Osteoblast (primary cell): ENCODE measurements at regions not wholly inside any gene's neighbourhood (a gene's known extent, or its start where the extent isn't known, plus 50 kb on each side); places are given as distances from the start of the nearest gene placed in this dataset.

ENCODE experiments used
- DNase-seq: peaks from one replicate; pipeline ENCODE4 v3.0.0; 2011; ENCODE audit warnings: low spot score, mixed read lengths; ENCODE audit not compliant: insufficient read length; ENCODE audit errors: missing footprints
- H2AFZ ChIP-seq: 2 replicates; pipeline ENCODE4 v1.6.0; 2011; ENCODE audit warnings: mild to moderate bottlenecking, low read length
- H3K27ac ChIP-seq: 2 replicates; pipeline ENCODE4 v1.5.1; 2011; ENCODE audit warnings: mild to moderate bottlenecking, low read depth, low read length, moderate library complexity
- H3K27me3 ChIP-seq: 2 replicates; pipeline ENCODE4 v1.6.0; 2012; ENCODE audit warnings: mild to moderate bottlenecking, control low read depth, inconsistent platforms, low read length, moderate library complexity; ENCODE audit not compliant: insufficient read depth
- H3K36me3 ChIP-seq: 2 replicates; pipeline ENCODE4 v1.5.1; 2011; ENCODE audit warnings: mild to moderate bottlenecking, low read length, control low read depth, moderate library complexity; ENCODE audit not compliant: insufficient read depth
- H3K4me1 ChIP-seq: 2 replicates; pipeline ENCODE4 v1.5.1; 2011; ENCODE audit warnings: mild to moderate bottlenecking, low read length, control low read depth, moderate library complexity; ENCODE audit not compliant: insufficient read depth
- H3K4me2 ChIP-seq: 2 replicates; pipeline ENCODE4 v1.6.0; 2011; ENCODE audit warnings: mild to moderate bottlenecking, low read length; ENCODE audit not compliant: insufficient read depth
- H3K4me3 ChIP-seq: fragments of 200-600 bp; sonication (generic); 3 replicates; pipeline ENCODE4 v1.5.1; 2012; ENCODE audit warnings: mild to moderate bottlenecking, low read length, inconsistent platforms; ENCODE audit not compliant: insufficient read depth
- H3K79me2 ChIP-seq: 2 replicates; pipeline ENCODE4 v1.6.0; 2012; ENCODE audit warnings: mild to moderate bottlenecking, low read length, control low read depth, inconsistent platforms; ENCODE audit not compliant: insufficient read depth
- H3K9me3 ChIP-seq: 2 replicates; pipeline ENCODE4 v1.5.1; 2011; ENCODE audit warnings: low read depth, low read length, control low read depth
- H4K20me1 ChIP-seq: 2 replicates; pipeline ENCODE4 v1.6.0; 2012; ENCODE audit warnings: mild to moderate bottlenecking, low read length, control low read depth; ENCODE audit not compliant: insufficient read depth
- CTCF ChIP-seq: IDR thresholded peaks from 2 replicates; pipeline ENCODE4 v1.5.1; 2011; ENCODE audit warnings: mild to moderate bottlenecking, low read depth, low read length, moderate library complexity; ENCODE audit errors: extremely low read depth

- no peaks in the 10 kb centered on the region for H3K4me1 ChIP-seq
- no peaks in the 10 kb centered on the region for H4K20me1 ChIP-seq
- DNase-seq = no peak
- H3K4me3 ChIP-seq = no peak overlapping the region
- H3K9me3 ChIP-seq = no peaks in the 10 kb centered on the region
- no peak overlapping the region for H3K27ac ChIP-seq
- no peaks in the 10 kb centered on the region for H3K36me3 ChIP-seq
- H3K27me3 ChIP-seq = no peaks in the 10 kb centered on the region
- TF ChIP-seq CTCF = no peak
- H3K4me2 ChIP-seq = no peak overlapping the region
- no peaks in the 10 kb centered on the region for H3K79me2 ChIP-seq
- no peak overlapping the region for H2AFZ ChIP-seq
Measured at GRCh38 chr7:26049081-26049480, 102.9 kb upstream of the NFE2L3 start.

GRCh38 chr7:26051021-26051420 is 101.0 kb upstream of the NFE2L3 start:
- Histone ChIP-seq H4K20me1 (no peaks in the 10 kb centered on the region), H3K27ac (no peak overlapping the region), H3K27me3 (no peaks in the 10 kb centered on the region), H2AFZ (no peak overlapping the region), H3K4me1 (no peaks in the 10 kb centered on the region), H3K4me2 (no peak overlapping the region), H3K79me2 (no peaks in the 10 kb centered on the region), H3K36me3 (no peaks in the 10 kb centered on the region), H3K9me3 (no peaks in the 10 kb centered on the region), H3K4me3 (no peak overlapping the region)
- no peak for TF ChIP-seq CTCF
- no peak for DNase-seq

GRCh38 chr7:26052706-26053105 is 99.3 kb upstream of the NFE2L3 start:
- Histone ChIP-seq H3K27me3 (peaks cover 4% of the 10 kb centered on the region), H3K36me3 (no peaks in the 10 kb centered on the region), H3K9me3 (no peaks in the 10 kb centered on the region), H4K20me1 (no peaks in the 10 kb centered on the region), H2AFZ (no peak overlapping the region), H3K4me1 (no peaks in the 10 kb centered on the region), H3K4me3 (no peak overlapping the region), H3K4me2 (no peak overlapping the region), H3K27ac (no peak overlapping the region), H3K79me2 (no peaks in the 10 kb centered on the region)
- no peak for TF ChIP-seq CTCF
- no peak for DNase-seq

GRCh38 chr7:26054386-26054785 is 97.6 kb upstream of the NFE2L3 start:
- Histone ChIP-seq H3K9me3 (no peaks in the 10 kb centered on the region), H4K20me1 (no peaks in the 10 kb centered on the region), H2AFZ (no peak overlapping the region), H3K79me2 (no peaks in the 10 kb centered on the region), H3K36me3 (no peaks in the 10 kb centered on the region), H3K4me2 (no peak overlapping the region), H3K4me1 (no peaks in the 10 kb centered on the region), H3K4me3 (no peak overlapping the region), H3K27me3 (peaks cover 4% of the 10 kb centered on the region), H3K27ac (no peak overlapping the region)
- no peak for TF ChIP-seq CTCF
- no peak for DNase-seq
